GM21381 (cell line): ENCODE measurements at regions not wholly inside any gene's neighbourhood (a gene's known extent, or its start where the extent isn't known, plus 50 kb on each side); places are given as distances from the start of the nearest gene placed in this dataset.
"Not testable (repeated sequence)": the region's sequence is repeated elsewhere in the genome, so short reads cannot be mapped to it uniquely, and the experiment has no call there.

Experiments
- ATAC-seq: cut with Tn5 transposase; IDR thresholded peaks from one replicate; pipeline ENCODE4 v1.9.1; 2021; ENCODE audit warnings: mild to moderate bottlenecking, moderate library complexity; ENCODE audit not compliant: unreplicated experiment

DNA sequence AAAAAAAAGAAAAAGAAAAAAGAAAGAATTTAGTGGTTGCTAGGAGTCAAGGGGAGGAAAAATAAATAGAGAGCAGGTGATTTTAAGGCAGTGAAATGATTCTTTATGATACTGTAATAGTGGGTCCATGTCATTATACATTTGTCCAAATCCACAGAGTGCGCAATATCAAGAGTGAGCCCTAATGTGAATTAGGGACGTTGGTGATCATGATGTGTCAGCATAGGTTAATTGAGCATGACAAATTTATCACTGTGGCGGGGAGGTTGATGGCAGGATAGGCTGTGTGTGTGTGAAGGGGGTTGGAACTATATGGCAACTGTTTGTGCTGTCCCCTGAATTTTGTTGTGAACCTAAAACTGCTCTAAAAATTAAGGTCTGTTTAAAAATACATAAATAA, 357.8 kb downstream of the ICE1 start:
- ATAC-seq: no peak

DNA sequence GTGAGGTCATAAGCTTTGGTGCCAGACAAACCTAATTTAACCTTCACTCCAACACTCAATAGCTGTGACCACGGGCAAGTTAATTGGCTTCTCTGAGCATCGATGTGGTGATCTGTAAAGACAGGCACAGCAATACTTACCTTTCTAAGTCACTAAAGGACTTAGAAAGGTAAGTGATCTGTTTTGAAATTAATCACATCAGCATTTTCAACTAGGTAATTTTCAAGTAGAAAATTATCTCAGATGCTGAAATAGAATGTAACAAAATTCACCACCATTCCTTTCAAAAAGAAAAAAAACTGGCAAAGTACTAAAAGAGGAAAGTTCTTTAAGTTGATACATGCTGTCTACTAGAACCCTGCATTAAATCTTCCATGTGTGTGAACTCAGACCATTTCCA, 354.5 kb downstream of the ICE1 start:
- ATAC-seq: no peak

GRCh38 chr5:5772202-5772601, 349.7 kb downstream of the ICE1 start:
- ATAC-seq: no peak

GRCh38 chr5:5770825-5771224, 348.3 kb downstream of the ICE1 start:
- no peak for ATAC-seq

DNA sequence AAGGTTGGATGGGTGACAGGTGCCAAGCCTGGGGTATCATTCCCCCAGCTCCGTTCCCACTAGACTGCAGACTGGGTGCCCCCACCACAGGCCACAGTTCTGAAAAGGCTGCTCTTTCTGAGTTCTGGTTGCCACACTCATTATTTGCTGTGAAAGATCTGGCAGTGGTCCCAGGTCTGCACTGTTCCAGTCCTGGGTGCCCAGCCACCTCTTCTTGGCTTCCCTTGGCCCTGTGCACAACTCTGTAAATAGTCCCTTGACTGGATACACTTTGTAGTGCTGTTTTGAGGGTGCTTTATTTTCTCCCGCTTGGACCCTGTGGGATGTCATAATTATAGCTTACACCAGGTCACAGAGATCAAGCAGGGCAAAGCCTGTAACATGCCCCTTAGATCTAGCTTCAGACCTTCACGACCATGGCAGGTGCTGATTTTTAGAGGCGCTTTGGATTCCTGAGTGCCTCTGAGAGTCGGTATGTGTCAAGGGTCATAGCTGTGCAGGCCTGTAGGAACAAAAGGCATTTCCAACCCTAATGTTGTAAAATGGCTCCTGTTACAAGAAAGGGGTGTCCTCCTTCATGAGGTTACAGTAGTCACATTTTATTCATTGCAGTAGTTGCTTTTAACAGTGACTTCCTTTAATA, 344.9 kb downstream of the ICE1 start:
- no peak for ATAC-seq

- ATAC-seq: no peak
Measured at GRCh38 chr5:5765066-5765850, 342.8 kb downstream of the ICE1 start.

DNA sequence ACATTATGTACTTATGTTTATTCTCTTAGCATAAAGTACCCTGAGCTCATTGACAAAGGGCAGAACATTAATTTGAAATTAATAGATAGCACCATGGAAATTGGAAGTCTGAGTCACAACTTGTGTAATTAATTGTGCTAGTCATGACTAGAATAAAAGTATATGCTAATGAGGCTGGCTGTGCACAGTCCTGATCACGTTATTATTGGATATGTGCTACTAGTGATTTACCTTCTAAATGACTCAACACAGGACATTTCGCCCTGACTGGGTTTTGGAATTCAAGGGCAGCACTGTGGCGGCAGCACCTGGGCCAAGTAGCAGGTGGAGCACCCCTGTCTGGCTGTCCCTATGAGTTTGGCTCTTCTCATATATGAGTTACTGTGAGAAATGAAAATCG, 341.8 kb downstream of the ICE1 start:
- ATAC-seq: no peak

DNA sequence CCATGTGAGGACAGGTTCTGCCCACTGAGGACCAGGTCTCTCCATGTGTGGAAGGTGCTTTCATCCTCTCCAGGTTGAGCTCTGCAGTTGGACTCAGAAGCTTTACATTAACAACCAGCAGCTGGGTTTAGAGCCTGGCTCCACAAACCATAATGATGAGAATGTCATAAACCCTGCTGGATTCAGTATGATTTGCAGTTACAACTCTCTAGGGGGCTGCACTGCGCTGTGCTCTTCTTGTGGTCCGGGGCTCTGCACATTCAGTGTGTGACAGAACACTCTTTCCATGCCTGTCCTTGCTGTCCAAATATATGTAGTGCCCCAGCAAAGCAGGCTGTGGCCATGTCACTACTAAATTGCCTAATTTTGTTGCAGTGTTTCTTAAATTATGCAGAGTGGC, 334.3 kb downstream of the ICE1 start:
- no peak for ATAC-seq

DNA sequence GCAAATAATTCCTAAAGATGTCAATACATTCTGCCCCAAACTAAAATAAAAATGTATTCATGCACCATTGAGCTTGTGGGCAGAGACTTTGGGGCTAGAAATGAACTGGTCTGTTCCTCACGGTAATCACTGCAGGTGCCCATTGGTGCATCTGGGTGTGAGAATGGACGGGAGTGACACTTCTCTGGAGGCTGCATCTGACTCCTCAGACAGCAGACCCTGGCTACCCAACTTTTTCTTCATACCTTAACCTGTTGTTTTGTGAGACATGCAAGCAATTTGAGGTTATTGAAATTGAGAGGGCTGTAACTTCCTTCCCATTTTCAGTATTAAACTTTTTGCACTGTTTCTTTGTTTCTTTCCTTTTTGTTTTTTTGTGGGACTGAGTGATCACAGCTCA, 333.4 kb downstream of the ICE1 start:
- peak; percentile 41 for ATAC-seq

DNA sequence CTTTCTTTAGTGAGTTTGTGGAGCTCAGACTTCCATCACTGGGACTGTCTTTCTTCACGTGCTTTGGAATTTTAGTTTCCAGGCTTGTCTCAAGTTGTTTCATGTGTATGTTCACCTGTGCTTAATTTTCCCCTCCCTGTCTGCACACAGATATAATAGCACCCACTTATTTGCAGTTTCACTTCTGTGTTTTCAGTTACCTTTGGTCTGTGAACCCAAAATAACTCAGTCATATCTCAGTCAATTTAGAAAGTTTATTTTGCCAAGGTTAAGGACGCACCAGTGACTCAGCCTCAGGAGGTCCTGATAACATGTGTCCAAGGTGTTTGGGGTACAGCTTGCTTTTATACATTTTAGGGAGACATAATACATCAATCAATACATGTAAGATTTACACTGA, 330.4 kb downstream of the ICE1 start:
- ATAC-seq: peak; percentile 70

- ATAC-seq: no peak
Measured at GRCh38 chr5:5751987-5752386, 329.5 kb downstream of the ICE1 start.

GRCh38 chr5:5751498-5751897, 329.0 kb downstream of the ICE1 start:
- peak; percentile 40 for ATAC-seq

- ATAC-seq: no peak
Measured at GRCh38 chr5:5741418-5741817, 318.9 kb downstream of the ICE1 start.

- no peak for ATAC-seq
Measured at GRCh38 chr5:5739490-5739945, 317.0 kb downstream of the ICE1 start.

DNA sequence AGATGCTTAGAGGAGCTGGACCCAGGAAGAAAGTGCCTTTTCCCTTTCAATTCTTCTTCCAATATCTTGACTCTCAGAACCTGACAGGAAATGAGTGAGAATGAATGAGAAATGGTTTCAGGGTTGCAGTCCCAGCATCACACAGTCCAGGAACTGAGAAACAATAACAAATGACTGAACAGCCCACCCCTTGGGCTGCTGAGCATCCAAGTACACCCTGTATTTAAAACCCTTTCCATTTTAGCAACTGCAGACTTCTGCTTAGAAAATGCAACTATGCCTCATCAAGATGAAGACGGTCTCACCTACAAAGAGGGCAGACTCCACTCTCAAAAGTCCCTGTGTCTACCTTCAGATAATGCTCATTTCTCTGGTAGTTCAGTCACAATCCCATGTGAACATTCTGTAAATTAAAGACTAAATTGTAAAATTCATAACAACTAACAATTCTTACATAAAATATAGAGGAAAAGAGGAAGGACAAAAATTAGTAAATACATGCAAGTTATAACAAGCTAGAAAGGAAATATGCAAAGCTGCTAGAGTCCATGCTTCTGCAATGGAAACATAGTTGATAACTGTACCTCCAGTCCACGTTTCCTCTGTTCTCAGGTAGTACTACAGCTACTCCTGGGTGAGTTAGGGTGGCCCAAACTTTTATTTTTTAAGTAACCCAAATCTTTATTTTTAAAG, 316.5 kb downstream of the ICE1 start:
- ATAC-seq: peak; percentile 87

DNA sequence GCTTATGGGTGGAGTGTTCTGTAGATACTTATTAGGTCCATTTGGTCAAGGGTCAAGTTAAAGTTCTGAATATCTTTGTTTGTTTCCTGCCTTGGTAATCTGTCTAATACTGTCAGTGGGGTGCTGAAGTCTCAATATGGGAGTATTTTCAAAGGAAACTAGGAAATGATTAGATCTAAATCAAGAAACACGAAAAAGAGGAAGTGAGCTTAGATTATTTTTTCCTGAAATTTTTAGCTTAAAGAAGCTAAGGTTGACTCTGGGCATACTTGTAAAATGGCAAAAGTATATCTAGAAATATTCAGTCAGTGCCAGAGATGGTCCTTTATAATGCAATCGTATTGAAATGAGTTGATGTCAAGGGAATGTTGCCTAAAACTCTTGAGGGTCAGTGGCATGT, 313.5 kb downstream of the ICE1 start:
- ATAC-seq: no peak

DNA sequence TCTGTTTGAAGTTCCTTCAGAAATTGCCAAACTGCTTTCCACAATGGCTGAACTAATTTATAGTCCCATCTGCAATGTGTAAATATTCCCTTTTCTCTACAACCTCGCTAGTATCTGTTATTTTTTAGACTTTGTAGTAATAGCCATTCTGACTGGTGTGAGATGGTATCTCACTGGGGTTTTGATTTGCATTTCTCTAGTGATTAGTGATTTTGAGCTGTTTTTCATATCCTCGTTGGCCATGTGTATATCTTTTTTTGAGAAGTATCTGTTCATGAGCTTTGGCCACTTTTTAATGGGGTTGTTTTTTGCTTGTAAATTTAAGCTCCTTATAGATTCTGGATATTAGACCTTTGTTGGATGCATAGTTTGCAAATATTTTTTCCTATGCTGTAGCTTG, 310.6 kb downstream of the ICE1 start:
- not testable (repeated sequence) for ATAC-seq

DNA sequence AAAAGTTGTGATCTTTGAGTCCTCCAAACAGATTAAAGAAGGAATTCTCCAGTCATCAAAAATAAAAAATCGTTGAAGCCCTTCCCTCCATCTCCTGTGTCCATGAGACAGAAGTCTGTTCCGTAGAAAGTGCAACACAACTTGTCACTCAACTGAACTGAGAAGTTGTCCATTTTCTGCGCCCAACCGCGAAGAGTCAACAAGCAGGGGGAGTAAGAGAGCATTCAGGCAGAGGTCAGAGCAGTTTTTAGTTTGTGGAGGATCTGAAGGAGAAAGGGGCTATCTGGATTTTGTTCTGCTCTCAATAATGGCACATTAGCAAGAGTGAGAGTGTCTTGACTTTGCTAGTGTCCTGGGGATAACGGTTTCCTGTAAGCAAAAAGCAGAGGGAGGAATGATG, 303.9 kb downstream of the ICE1 start:
- ATAC-seq: no peak

GRCh38 chr5:5721881-5722280, 299.4 kb downstream of the ICE1 start:
- no peak for ATAC-seq

GRCh38 chr5:5719292-5719691, 296.8 kb downstream of the ICE1 start:
- no peak for ATAC-seq

DNA sequence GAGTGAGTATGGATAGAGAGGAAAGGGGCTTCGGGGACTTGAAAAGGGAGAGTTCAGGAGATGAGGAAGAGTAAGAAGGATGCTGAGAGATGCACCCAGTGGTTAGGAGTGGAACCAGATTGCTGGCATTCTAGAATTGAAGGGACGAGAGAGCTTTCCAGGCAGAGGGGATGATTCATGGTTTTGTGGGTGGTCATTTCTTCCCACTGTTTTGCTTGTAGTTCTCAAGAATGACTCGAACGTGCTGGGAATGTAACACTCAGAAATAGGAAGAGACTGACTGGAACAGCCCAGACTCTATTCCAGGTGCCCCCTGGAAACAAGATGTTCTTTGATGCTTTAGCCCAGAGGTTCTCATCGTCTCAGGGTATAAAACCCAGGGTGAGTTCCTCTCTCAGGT, 294.2 kb downstream of the ICE1 start:
- ATAC-seq: no peak

DNA sequence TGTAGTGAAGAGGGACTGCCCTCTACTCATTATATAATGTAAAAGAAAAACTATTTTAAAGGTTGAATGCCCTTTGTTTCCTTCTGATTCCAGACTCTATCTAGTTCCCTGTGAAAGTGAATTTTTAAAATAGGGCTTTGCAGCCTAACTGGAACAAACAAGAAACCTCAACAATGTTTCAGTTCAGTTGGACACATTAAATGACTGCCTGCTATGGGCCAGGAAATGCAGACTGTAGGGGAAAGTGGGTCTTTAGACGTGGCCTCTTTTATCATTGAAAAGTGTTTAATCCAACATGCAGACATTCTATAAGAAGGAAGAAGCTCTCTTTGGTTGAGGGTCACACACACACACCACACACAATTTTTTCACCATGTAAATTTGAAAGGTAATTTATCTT, 289.1 kb downstream of the ICE1 start:
- no peak for ATAC-seq
